B cell (primary cell): ENCODE measurements at regions not wholly inside any gene's neighbourhood (a gene's known extent, or its start where the extent isn't known, plus 50 kb on each side); places are given as distances from the start of the nearest gene placed in this dataset.

Experiments
- CTCF ChIP-seq: fragments of 200-600 bp; IDR thresholded peaks from one replicate; pipeline ENCODE4 v1.8.0; 2022; ENCODE audit warnings: antibody characterized with exemption, mild to moderate bottlenecking
- EZH2 ChIP-seq: IDR thresholded peaks from 2 replicates; pipeline ENCODE4 v1.6.1; 2012; ENCODE audit warnings: borderline replicate concordance, low read depth, mild to moderate bottlenecking, moderate library complexity, low read length; ENCODE audit not compliant: insufficient read depth, poor library complexity, severe bottlenecking

GRCh38 chr6:126091466-126091865 lies 105.1 kb downstream of the TRMT11 start:
- TF ChIP-seq CTCF: no peak
- no peak for TF ChIP-seq EZH2
